ENCODE measurements at regions not wholly inside any gene's neighbourhood (a gene's known extent, or its start where the extent isn't known, plus 50 kb on each side); places are given as distances from the start of the nearest gene placed in this dataset.

DNA sequence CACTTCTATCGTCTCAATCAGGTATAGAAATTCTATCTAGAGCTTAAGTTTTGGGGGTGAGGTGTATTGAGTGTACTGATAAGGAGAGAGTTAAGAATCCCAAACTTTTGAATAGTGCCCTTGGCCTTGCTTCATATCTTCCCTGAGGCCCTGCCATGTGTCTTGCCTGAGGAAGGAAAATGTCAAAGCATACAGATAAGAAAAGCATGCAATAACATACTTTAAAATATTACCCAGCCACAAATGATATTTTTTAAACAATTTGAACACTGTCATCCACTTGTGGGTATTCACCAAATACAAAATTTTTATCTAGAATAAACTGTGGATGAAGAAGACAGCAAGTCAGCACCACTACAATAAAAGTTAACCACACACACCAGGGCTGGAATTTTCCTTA is 631.0 kb upstream of the ALCAM start:
- Mint-ChIP-seq H3K27ac (no peak overlapping the region), H3K27me3 (ENCODE audit: insufficient read depth) (no peaks in the 10 kb centered on the region), H3K4me1 (ENCODE audit: low read depth) (no peaks in the 10 kb centered on the region), H3K4me3 (no peak overlapping the region), H3K9me3 (no peaks in the 10 kb centered on the region), H3K36me3 (ENCODE audit: low read depth) (no peaks in the 10 kb centered on the region)
- DNase-seq (ENCODE audit: low spot score) = no peak
- intact Hi-C loops (cut with micrococcal nuclease) = no loop called here

DNA sequence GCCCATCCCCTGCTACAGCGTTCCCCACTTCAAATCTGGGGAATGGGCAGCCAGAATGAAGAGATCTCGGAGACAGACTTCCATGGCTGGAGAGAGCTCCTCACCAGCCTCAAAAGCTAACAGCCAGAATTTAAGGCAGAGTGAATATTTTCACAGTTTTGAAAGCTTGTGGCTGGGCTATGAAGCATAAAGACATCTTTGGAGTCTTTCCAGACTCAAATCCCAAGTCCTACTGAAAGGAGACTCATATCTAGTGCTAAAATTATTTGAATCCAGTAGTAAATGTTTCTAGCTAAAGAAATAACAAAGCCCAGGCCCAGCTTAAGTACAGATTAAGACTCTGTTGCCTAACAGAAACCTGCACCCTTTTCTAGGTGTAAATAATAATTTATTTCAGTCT is 628.4 kb upstream of the ALCAM start:
- H3K9me3 Mint-ChIP-seq = no peaks in the 10 kb centered on the region
- intact Hi-C loops (cut with micrococcal nuclease) = no loop called here
- H3K4me3 Mint-ChIP-seq = no peak overlapping the region
- DNase-seq (ENCODE audit: low spot score) = no peak
- no peaks in the 10 kb centered on the region for H3K36me3 Mint-ChIP-seq (ENCODE audit: low read depth)
- H3K27me3 Mint-ChIP-seq (ENCODE audit: insufficient read depth) = no peaks in the 10 kb centered on the region
- H3K27ac Mint-ChIP-seq = no peak overlapping the region
- no peaks in the 10 kb centered on the region for H3K4me1 Mint-ChIP-seq (ENCODE audit: low read depth)

DNA sequence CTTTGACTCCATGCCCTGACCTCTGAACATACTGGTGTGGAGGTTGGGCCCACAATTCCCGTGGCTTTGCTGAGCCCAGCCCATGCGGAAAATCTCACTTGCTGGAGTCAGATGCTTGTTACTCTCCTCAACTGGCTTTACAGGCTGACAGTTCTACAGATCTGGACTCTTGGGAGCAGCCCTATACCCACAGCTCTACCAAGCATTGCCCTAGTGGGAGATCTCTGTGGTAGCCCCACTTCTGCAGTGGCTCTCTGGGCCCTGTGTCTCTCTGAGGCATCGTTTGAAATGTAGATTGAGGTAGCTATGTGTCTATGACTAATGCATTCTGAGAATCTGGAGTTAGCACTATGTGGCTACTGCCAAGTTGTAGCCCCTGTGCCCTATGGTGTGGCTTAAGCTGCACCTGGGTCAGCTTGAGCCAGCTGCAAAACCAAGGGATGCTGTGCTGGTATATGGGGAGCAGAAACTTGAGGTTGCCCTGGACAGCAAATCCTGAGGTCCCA is 625.8 kb upstream of the ALCAM start:
- intact Hi-C loops (cut with micrococcal nuclease) = no loop called here
- H3K9me3 Mint-ChIP-seq = no peaks in the 10 kb centered on the region
- H3K4me3 Mint-ChIP-seq = no peak overlapping the region
- no peaks in the 10 kb centered on the region for H3K27me3 Mint-ChIP-seq (ENCODE audit: insufficient read depth)
- no peaks in the 10 kb centered on the region for H3K4me1 Mint-ChIP-seq (ENCODE audit: low read depth)
- DNase-seq (ENCODE audit: low spot score) = no peak
- no peaks in the 10 kb centered on the region for H3K36me3 Mint-ChIP-seq (ENCODE audit: low read depth)
- H3K27ac Mint-ChIP-seq = no peak overlapping the region

DNA sequence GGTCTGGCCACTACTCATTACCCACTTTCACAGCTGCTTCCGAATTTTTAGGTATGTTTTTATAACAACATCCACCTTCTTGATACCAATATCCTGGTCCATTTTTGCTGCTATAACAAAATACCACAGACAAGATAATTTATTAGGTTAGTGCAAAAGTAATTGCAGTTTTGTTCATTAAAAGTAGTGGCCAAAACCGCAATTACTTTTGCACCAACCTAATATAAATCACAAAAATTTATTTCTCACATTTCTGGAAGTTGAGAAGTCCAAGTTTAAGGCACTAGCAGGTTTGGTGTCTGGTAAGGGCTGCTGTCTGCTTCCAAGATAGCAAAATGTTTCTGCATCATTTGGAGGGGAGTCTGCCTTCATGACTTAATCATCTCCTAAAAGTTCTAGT is 624.7 kb upstream of the ALCAM start:
- H3K36me3 Mint-ChIP-seq (ENCODE audit: low read depth) = no peaks in the 10 kb centered on the region
- no peaks in the 10 kb centered on the region for H3K27me3 Mint-ChIP-seq (ENCODE audit: insufficient read depth)
- H3K27ac Mint-ChIP-seq = no peak overlapping the region
- DNase-seq (ENCODE audit: low spot score) = no peak
- intact Hi-C loops (cut with micrococcal nuclease) = no loop called here
- H3K9me3 Mint-ChIP-seq = no peaks in the 10 kb centered on the region
- H3K4me3 Mint-ChIP-seq = no peak overlapping the region
- no peaks in the 10 kb centered on the region for H3K4me1 Mint-ChIP-seq (ENCODE audit: low read depth)

DNA sequence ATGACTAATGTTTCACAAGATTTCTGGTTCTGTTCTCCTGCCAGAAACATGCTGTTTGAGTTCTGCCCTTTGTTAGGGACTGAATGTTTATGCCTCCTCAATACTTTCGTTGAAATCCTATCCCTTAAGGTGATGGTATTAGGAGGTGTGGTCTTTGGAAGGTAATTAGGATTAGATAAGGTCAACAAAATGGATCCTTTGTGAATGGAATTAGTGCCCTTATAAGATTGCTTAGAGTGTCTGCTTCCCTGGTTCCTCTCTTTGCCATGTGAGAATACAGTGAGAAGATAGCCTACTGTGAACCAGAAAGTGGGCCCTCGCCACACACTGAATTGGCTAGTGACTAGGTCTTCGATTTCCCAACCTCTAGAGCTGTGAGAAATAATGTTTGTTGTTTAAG is 621.4 kb upstream of the ALCAM start:
- no peak for DNase-seq (ENCODE audit: low spot score)
- Mint-ChIP-seq H3K4me3 (no peak overlapping the region), H3K4me1 (ENCODE audit: low read depth) (no peaks in the 10 kb centered on the region), H3K27ac (no peak overlapping the region), H3K27me3 (ENCODE audit: insufficient read depth) (no peaks in the 10 kb centered on the region), H3K9me3 (no peaks in the 10 kb centered on the region), H3K36me3 (ENCODE audit: low read depth) (no peaks in the 10 kb centered on the region)
- intact Hi-C loops (cut with micrococcal nuclease) = no loop called here

DNA sequence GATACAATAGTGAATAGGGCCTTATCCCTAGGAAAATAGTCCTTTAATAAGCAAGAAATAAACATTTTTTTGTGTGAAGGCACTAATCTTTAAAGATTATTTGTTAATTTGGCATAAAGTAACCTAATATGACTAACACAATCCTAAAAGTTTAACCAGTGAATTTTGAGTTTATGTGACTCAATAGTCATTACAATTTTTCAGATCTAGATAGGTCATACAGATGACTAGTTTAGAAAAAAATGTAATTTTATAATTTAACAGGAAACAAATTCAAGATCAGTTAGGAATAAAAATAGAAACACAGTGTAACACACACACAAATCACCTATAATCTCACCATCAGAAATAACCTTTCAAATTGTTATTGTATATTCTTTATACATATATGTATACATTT is 620.7 kb upstream of the ALCAM start:
- Mint-ChIP-seq H3K4me1 (ENCODE audit: low read depth) (no peaks in the 10 kb centered on the region), H3K36me3 (ENCODE audit: low read depth) (no peaks in the 10 kb centered on the region), H3K4me3 (no peak overlapping the region), H3K9me3 (no peaks in the 10 kb centered on the region), H3K27me3 (ENCODE audit: insufficient read depth) (no peaks in the 10 kb centered on the region), H3K27ac (no peak overlapping the region)
- DNase-seq (ENCODE audit: low spot score) = no peak
- intact Hi-C loops (cut with micrococcal nuclease) = no loop called here

DNA sequence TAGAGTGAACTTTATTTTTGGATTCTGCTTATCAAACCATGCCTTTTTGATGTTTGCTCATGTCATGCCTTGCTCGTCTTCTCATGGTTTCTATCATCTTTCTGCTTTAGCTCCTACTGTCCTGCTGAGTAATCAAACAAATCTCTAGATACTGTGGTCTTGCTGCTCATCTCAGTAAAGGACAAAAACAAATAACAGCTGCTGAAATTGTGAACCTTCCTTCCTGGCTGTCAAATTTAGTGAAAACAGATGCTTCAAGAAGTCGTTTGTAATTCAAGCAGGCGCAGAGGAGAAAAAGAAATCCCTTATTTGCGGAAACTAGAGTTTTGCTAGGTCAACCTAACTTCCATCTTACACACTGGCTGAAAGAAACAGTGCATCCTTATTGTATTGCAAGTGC is 616.1 kb upstream of the ALCAM start:
- no peak overlapping the region for H3K27ac Mint-ChIP-seq
- H3K4me1 Mint-ChIP-seq (ENCODE audit: low read depth) = no peaks in the 10 kb centered on the region

DNA sequence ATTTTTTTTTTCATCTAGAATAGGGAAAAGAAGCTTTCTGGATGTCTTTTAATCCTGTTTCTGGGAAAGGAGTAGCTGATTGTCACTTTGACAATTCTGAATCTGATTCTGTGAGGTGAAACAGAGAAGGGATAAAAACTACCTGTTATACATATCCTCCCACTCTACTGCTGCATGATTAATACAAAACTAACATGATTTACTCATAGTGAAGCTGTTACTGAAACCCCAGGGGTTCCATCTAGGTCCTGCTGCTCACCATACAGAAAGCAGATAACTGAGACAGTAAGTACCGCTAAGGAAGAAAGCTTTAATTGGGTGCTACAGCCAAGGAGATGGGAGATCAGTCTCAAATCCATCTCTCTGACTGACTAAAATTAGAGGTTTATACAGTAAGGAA is 610.9 kb upstream of the ALCAM start:
- no peak overlapping the region for H3K4me3 Mint-ChIP-seq
- H3K27ac Mint-ChIP-seq = no peak overlapping the region
- no peaks in the 10 kb centered on the region for H3K9me3 Mint-ChIP-seq
- DNase-seq (ENCODE audit: low spot score) = no peak
- intact Hi-C loops (cut with micrococcal nuclease) = no loop called here
- H3K4me1 Mint-ChIP-seq (ENCODE audit: low read depth) = no peaks in the 10 kb centered on the region
- H3K36me3 Mint-ChIP-seq (ENCODE audit: low read depth) = no peaks in the 10 kb centered on the region
- no peaks in the 10 kb centered on the region for H3K27me3 Mint-ChIP-seq (ENCODE audit: insufficient read depth)

More for the DNA sequence above, 616.1 kb upstream of the ALCAM start:
- Mint-ChIP-seq H3K36me3 (ENCODE audit: low read depth) (no peaks in the 10 kb centered on the region), H3K27me3 (ENCODE audit: insufficient read depth) (no peaks in the 10 kb centered on the region), H3K9me3 (no peaks in the 10 kb centered on the region), H3K4me3 (no peak overlapping the region)
- no peak for DNase-seq (ENCODE audit: low spot score)
- intact Hi-C loops (cut with micrococcal nuclease) = no loop called here

DNA sequence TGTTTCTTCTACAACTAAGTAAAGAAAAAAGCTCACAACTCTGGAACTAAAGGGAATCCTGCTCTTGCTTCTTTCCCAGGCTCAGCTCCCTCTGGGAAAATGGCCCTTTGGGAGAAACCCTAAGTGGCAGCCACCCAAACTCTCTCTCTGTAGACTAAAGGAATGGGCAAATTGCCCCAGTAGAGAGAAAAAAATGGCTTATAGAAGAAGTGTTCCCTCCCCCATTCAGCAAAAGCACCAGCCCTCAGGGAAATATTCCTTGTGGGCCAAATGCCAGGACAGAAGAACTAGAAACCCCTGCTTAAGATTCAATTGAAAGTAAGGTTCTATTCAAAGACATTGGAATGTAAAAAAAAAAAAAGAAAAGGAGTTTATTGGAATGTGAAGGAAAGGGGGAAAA is 603.7 kb upstream of the ALCAM start:
- peaks cover 2% of the 10 kb centered on the region for H3K27me3 Mint-ChIP-seq (ENCODE audit: insufficient read depth)
- H3K27ac Mint-ChIP-seq = no peak overlapping the region
- intact Hi-C loops (cut with micrococcal nuclease) = no loop called here
- H3K4me1 Mint-ChIP-seq (ENCODE audit: low read depth) = no peaks in the 10 kb centered on the region
- DNase-seq (ENCODE audit: low spot score) = no peak
- H3K9me3 Mint-ChIP-seq = no peaks in the 10 kb centered on the region
- H3K36me3 Mint-ChIP-seq (ENCODE audit: low read depth) = no peaks in the 10 kb centered on the region
- no peak overlapping the region for H3K4me3 Mint-ChIP-seq

DNA sequence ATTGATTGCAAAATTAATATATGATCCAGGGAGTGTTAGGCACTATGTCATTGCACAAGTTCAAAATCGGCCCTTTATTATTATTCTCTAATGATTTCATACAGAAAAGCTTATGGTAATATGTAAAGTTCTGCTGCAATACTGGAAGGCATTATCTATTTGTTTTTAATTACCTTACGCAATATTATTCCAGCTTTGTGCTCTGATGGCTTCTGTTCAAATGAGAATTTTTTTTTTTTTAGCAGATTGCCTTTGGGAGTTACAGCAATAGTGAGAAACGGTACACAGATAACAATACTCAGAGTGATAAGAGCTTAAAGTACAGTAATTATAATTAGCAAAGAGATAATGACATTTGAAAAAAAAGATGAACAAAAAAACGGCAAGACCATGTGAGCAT is 602.2 kb upstream of the ALCAM start:
- Mint-ChIP-seq H3K4me3 (no peak overlapping the region), H3K27ac (no peak overlapping the region), H3K4me1 (ENCODE audit: low read depth) (no peaks in the 10 kb centered on the region), H3K36me3 (ENCODE audit: low read depth) (no peaks in the 10 kb centered on the region), H3K27me3 (ENCODE audit: insufficient read depth) (peaks cover 2% of the 10 kb centered on the region), H3K9me3 (no peaks in the 10 kb centered on the region)
- intact Hi-C loops (cut with micrococcal nuclease) = no loop called here
- DNase-seq (ENCODE audit: low spot score) = no peak

DNA sequence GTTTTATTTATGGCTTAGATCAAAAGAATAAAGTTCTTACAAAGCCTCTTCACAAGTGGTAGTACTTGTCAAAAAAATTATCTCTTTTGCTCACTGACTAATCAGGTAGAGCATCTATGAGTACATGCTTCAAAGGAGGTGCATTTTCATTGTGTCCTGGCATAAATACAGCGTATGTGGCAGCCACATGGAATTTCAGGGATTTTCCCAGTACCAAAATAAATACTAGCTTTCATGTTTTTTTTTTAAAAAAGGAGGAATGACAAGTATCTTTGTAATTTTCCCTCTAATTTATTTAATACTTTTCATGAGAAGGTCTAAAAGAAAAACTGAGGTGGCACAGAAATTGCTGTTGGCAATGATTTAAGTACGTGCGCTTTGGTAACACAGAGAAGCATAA is 597.8 kb upstream of the ALCAM start:
- intact Hi-C loops (cut with micrococcal nuclease) = no loop called here
- no peaks in the 10 kb centered on the region for H3K9me3 Mint-ChIP-seq
- no peak for DNase-seq (ENCODE audit: low spot score)
- H3K27me3 Mint-ChIP-seq (ENCODE audit: insufficient read depth) = no peaks in the 10 kb centered on the region
- H3K4me1 Mint-ChIP-seq (ENCODE audit: low read depth) = no peaks in the 10 kb centered on the region
- H3K27ac Mint-ChIP-seq = no peak overlapping the region
- no peaks in the 10 kb centered on the region for H3K36me3 Mint-ChIP-seq (ENCODE audit: low read depth)
- H3K4me3 Mint-ChIP-seq = no peak overlapping the region

DNA sequence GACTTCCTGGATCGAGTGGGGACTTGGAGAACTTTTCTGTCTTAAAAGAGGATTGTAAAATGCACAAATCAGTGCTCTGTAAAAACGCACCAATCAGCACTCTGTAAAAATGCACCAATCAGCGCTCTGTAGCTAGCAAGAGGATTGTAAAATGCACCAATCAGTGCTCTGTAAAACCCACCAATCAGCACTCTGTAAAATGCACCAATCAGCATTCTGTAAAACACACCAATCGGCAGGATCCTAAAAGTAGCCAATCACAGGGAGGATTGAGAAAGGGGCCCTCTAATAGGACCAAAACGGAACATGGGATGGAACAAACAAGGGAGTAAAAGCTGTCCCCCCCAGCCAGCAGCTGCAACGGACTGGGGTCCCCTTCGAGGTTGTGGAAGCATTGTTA is 587.4 kb upstream of the ALCAM start:
- no peak overlapping the region for H3K27ac Mint-ChIP-seq
- H3K27me3 Mint-ChIP-seq (ENCODE audit: insufficient read depth) = no peaks in the 10 kb centered on the region
- no peaks in the 10 kb centered on the region for H3K9me3 Mint-ChIP-seq
- no peak for DNase-seq (ENCODE audit: low spot score)
- H3K4me1 Mint-ChIP-seq (ENCODE audit: low read depth) = no peaks in the 10 kb centered on the region
- no peak overlapping the region for H3K4me3 Mint-ChIP-seq
- no peaks in the 10 kb centered on the region for H3K36me3 Mint-ChIP-seq (ENCODE audit: low read depth)
- intact Hi-C loops (cut with micrococcal nuclease) = no loop called here

DNA sequence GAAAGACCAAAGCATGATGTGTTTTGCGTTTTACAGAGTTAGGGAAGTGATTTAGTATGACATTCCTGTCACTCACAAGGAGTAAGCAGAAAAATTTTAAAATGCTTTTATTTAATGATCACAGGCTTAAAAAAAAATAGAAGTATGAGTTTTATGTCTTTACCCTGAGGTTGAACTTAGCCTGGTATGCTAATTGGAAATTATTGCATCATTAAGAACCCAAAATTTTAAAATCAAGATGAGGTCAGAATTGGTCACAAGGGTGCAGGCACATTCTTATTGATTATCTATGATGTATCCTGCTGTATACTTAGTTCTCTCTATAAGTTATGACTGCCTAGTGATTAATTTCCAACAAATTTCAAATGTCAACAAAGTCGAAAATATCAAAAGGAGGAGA is 585.6 kb upstream of the ALCAM start:
- intact Hi-C loops (cut with micrococcal nuclease) = no loop called here
- H3K9me3 Mint-ChIP-seq = no peaks in the 10 kb centered on the region
- no peaks in the 10 kb centered on the region for H3K36me3 Mint-ChIP-seq (ENCODE audit: low read depth)
- no peak overlapping the region for H3K27ac Mint-ChIP-seq
- H3K4me1 Mint-ChIP-seq (ENCODE audit: low read depth) = no peaks in the 10 kb centered on the region
- H3K4me3 Mint-ChIP-seq = no peak overlapping the region
- no peak for DNase-seq (ENCODE audit: low spot score)
- H3K27me3 Mint-ChIP-seq (ENCODE audit: insufficient read depth) = no peaks in the 10 kb centered on the region

DNA sequence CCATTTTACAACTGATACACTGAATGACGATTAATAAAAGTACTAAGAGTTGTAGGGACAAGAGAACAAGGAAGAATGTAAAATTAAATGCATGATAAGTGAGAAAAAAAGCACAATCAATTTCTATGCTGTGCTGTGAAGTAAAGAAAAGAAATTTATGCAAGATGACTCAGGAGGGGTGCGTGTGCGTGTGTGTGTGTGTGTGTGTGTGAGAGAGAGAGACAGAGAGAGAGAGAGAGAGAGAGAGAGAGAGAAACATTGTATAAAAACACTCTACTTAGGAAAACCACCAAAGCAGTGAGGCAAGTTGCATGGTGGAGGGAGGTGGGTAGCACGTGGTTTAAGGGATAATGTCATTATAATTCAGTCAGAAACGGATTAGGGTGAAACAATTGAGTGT is 580.8 kb upstream of the ALCAM start:
- H3K27me3 Mint-ChIP-seq (ENCODE audit: insufficient read depth) = no peaks in the 10 kb centered on the region
- H3K27ac Mint-ChIP-seq = no peak overlapping the region
- H3K4me3 Mint-ChIP-seq = no peak overlapping the region
- no peaks in the 10 kb centered on the region for H3K4me1 Mint-ChIP-seq (ENCODE audit: low read depth)
- DNase-seq (ENCODE audit: low spot score) = no peak
- intact Hi-C loops (cut with micrococcal nuclease) = no loop called here
- no peaks in the 10 kb centered on the region for H3K36me3 Mint-ChIP-seq (ENCODE audit: low read depth)
- H3K9me3 Mint-ChIP-seq = no peaks in the 10 kb centered on the region
